ENCODE measurements at regions not wholly inside any gene's neighbourhood (a gene's known extent, or its start where the extent isn't known, plus 50 kb on each side); places are given as distances from the start of the nearest gene placed in this dataset.

- Mint-ChIP-seq H3K9me3 (no peaks in the 10 kb centered on the region), H3K4me3 (no peak overlapping the region), H3K27me3 (ENCODE audit: insufficient read depth) (no peaks in the 10 kb centered on the region), H3K4me1 (ENCODE audit: low read depth) (no peaks in the 10 kb centered on the region), H3K27ac (no peak overlapping the region), H3K36me3 (ENCODE audit: low read depth) (no peaks in the 10 kb centered on the region)
- DNase-seq = no peak
- TF ChIP-seq, protein P1, sequence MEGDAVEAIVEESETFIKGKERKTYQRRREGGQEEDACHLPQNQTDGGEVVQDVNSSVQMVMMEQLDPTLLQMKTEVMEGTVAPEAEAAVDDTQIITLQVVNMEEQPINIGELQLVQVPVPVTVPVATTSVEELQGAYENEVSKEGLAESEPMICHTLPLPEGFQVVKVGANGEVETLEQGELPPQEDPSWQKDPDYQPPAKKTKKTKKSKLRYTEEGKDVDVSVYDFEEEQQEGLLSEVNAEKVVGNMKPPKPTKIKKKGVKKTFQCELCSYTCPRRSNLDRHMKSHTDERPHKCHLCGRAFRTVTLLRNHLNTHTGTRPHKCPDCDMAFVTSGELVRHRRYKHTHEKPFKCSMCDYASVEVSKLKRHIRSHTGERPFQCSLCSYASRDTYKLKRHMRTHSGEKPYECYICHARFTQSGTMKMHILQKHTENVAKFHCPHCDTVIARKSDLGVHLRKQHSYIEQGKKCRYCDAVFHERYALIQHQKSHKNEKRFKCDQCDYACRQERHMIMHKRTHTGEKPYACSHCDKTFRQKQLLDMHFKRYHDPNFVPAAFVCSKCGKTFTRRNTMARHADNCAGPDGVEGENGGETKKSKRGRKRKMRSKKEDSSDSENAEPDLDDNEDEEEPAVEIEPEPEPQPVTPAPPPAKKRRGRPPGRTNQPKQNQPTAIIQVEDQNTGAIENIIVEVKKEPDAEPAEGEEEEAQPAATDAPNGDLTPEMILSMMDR (IDR thresholded peaks at IDR 0.05) = no peak
Measured at GRCh38 chr1:110752941-110753725, 78.4 kb upstream of the KCNA3 start.

DNA sequence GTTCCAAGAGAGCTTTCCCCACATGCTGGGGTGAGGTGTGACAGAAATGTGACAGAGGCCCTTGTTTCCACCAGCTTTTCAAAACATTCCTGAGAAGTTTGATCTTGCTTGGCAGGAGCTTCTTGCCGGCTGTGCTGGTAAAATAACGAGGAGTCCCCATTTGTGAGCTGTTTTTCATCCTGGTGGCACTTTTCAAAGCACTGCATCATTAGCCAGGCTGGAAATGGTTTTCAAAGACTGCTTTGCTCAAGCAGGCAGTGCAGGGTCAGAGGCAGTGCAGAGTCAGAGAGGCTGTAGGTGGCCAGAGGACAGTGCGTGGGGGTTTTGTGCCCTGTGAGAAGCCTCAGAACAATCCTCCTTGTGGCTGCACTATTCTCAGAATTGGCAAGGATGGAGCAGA lies 75.8 kb upstream of the KCNA3 start:
- no peaks in the 10 kb centered on the region for H3K9me3 Mint-ChIP-seq
- DNase-seq = no peak
- TF ChIP-seq, protein P1 (IDR thresholded peaks at IDR 0.05) = no peak
- H3K27ac Mint-ChIP-seq = no peak overlapping the region
- H3K27me3 Mint-ChIP-seq (ENCODE audit: insufficient read depth) = peaks cover 1% of the 10 kb centered on the region; the same call in 1 of the 2 replicates
- H3K4me3 Mint-ChIP-seq = no peak overlapping the region
- H3K4me1 Mint-ChIP-seq (ENCODE audit: low read depth) = no peaks in the 10 kb centered on the region
- H3K36me3 Mint-ChIP-seq (ENCODE audit: low read depth) = no peaks in the 10 kb centered on the region

- Mint-ChIP-seq H3K4me1 (ENCODE audit: low read depth) (no peaks in the 10 kb centered on the region), H3K4me3 (no peak overlapping the region), H3K9me3 (no peaks in the 10 kb centered on the region), H3K36me3 (ENCODE audit: low read depth) (no peaks in the 10 kb centered on the region), H3K27me3 (ENCODE audit: insufficient read depth) (peaks cover 1% of the 10 kb centered on the region; the same call in 1 of the 2 replicates), H3K27ac (no peak overlapping the region)
- TF ChIP-seq, protein P1 (IDR thresholded peaks at IDR 0.05) = no peak
- DNase-seq = no peak
Measured at GRCh38 chr1:110749960-110750359, 75.2 kb upstream of the KCNA3 start.

GRCh38 chr1:110746644-110747259 lies 72.0 kb upstream of the KCNA3 start:
- Mint-ChIP-seq H3K27me3 (ENCODE audit: insufficient read depth) (peaks cover 1% of the 10 kb centered on the region; the same call in 1 of the 2 replicates), H3K4me1 (ENCODE audit: low read depth) (no peaks in the 10 kb centered on the region), H3K4me3 (no peak overlapping the region), H3K9me3 (no peaks in the 10 kb centered on the region), H3K36me3 (ENCODE audit: low read depth) (no peaks in the 10 kb centered on the region), H3K27ac (no peak overlapping the region)
- TF ChIP-seq, protein P1 (IDR thresholded peaks at IDR 0.05) = no peak
- peak; percentile 12 for DNase-seq

DNA sequence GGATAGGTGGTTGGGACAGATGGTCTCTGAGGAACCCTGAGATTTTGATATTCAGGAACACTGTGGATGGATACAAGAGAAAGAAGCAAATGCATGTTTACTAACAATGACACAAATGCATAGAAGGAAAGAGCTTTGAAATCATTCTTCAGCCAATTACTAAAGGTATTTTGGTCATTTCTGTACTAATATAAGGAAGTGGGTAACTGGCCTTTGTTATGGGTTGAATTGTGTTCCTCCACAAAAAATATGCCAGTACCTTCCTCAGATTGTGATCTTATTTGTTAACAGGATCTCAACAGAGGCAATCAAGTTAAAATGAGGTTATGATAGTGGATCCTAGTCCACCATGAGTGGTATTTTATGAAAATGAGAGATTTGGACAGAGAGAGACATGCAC lies 68.7 kb upstream of the KCNA3 start:
- DNase-seq = no peak
- H3K27ac Mint-ChIP-seq = no peak overlapping the region
- TF ChIP-seq, protein P1 (IDR thresholded peaks at IDR 0.05) = no peak
- H3K4me1 Mint-ChIP-seq (ENCODE audit: low read depth) = no peaks in the 10 kb centered on the region
- H3K36me3 Mint-ChIP-seq (ENCODE audit: low read depth) = no peaks in the 10 kb centered on the region
- H3K4me3 Mint-ChIP-seq = no peak overlapping the region
- peaks cover 1% of the 10 kb centered on the region for H3K27me3 Mint-ChIP-seq (ENCODE audit: insufficient read depth)
- H3K9me3 Mint-ChIP-seq = no peaks in the 10 kb centered on the region
